GM21737 (cell line): ENCODE measurements at regions not wholly inside any gene's neighbourhood (a gene's known extent, or its start where the extent isn't known, plus 50 kb on each side); places are given as distances from the start of the nearest gene placed in this dataset.
"Not testable (repeated sequence)": the region's sequence is repeated elsewhere in the genome, so short reads cannot be mapped to it uniquely, and the experiment has no call there.

Experiments
- ATAC-seq: cut with Tn5 transposase; IDR thresholded peaks from one replicate; pipeline ENCODE4 v1.9.1; 2021; ENCODE audit warnings: mild to moderate bottlenecking, moderate library complexity; ENCODE audit not compliant: unreplicated experiment

DNA sequence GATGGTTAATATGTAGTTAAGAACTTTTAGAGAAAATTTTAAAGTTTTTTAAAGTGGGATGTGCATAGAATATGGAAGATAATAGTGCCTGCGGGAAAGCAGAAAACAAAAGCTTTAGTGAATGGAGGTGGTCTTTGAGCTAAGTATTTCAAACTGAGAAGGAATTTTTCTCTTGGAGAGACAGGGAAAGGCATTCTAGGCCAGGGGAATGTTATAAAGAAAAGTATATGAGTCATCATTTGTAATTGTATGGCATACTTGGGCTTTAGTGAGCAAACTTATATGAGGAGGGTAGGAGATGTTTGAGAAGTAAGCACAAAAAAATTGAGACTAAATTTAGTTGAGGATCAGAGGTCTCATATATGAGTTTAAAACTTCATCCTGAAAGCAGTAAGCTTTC, 467.0 kb downstream of the PPARGC1A start:
- ATAC-seq: no peak

DNA sequence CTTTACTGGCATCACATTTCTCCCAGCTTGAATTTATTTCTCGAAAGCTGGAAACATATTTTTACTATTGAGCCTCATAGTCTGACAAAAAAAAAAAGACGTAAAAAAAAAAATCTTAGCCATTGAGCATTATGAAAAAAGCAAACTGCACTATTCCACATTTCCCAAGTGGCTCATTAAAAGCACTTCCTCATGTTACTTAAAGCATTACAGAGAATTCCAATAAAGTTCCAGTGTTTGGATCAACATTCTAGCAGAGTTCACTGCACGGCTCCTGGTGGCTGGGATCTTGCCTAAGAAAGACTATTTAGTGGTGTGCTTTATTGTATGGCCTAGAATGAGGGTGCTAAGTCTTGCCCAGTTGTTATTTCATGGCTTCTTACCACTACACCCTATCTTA, 476.2 kb downstream of the PPARGC1A start:
- ATAC-seq: no peak

DNA sequence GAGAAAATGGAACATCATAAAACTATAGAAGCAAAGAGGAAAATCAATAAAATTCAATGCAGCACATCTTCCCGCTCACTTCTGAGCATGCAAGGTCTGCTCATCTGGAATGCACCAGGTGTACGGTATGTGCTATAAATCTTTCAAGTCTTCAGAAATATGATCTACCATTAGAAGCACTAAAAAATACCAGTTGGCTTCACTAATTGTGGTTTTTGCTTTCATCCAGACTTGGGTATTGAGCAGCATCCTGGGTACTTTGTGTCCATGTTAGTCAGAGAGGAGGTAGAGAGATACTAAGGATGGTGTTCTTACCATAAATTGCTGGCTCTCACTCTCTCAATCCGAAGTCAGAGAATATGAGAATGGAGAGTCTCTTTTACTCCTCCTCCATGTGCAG, 477.1 kb downstream of the PPARGC1A start:
- no peak for ATAC-seq

DNA sequence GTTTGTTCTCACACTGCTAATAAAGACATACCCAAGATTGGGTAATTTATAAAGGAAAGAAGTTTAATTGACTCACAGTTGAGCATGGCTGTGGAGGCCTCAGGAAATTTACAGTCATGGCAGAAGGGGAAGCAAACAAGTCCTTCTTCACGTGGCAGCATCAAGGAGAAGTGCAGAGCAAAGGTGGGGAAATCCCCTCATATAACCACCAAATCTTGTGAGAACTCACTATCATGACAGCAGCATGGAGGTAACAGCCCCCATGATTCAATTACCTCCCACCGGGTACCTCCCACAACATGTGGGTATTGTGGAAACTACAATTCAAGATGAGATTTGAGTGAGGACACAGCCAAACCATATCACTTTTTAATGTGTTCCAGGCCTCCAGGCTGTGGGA, 480.9 kb downstream of the PPARGC1A start:
- not testable (repeated sequence) for ATAC-seq

DNA sequence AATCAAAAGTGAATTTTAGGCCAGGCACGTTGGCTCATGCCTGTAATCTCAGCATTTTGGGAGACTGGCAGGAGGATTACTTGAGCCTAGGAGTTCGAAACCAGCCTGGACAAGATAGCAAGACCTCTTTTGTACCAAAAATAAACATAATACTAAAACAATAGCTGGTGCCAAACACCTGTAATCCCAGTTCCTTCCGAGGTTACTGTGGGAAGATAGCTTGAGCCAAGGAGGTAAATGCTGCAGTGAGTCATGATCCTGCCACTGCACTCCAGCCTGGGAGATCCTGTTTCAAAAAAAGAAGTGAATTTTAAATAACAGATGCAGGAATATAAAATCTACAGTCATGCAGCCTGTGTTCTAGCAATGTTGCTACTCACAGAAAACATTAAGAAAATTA, 488.3 kb downstream of the PPARGC1A start:
- ATAC-seq: no peak

DNA sequence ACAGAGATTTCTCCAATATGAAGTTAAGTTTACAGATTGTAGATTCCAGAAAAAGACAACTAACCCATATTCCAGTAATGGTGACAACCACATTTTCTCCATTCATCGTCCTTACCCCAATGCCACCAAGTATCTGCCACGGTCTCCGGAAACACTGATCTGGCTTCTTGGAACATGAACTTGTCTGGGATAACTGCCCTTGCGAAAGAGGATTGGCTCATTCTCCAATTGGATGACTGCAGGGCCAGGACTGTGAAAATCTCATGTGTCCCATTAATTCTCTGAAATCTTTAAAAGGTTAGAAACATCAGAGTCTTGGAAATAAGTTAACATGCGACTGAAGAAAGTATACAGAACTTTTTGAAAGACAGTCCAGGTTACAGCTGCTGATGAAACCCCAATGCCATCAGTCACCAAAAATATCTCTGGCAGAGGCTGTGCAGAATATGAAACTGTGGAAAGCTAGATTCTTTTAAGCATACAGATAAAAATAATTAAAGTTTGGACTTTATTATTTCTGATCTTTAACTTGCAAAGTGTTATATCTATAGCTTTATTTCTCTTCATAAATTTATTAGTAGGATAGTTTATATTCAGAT, 496.9 kb downstream of the PPARGC1A start:
- no peak for ATAC-seq

DNA sequence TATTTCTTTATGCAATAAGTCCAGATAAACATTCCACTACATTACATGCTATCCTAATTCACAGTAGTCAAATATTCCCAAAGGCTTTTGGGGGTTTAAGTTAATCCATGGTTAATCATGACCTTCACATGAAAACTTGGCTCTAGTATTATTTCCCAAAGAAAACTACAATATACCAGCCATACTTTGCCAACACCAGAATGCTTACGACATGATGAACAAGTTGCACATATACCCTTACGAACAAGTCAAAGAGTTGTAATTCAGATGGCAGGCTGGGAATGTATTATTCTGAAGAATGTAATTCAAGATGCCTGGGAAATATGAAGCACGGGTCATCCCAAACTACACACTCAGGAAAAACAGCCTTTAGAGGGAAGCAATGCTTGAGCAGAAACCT, 499.6 kb downstream of the PPARGC1A start:
- no peak for ATAC-seq

DNA sequence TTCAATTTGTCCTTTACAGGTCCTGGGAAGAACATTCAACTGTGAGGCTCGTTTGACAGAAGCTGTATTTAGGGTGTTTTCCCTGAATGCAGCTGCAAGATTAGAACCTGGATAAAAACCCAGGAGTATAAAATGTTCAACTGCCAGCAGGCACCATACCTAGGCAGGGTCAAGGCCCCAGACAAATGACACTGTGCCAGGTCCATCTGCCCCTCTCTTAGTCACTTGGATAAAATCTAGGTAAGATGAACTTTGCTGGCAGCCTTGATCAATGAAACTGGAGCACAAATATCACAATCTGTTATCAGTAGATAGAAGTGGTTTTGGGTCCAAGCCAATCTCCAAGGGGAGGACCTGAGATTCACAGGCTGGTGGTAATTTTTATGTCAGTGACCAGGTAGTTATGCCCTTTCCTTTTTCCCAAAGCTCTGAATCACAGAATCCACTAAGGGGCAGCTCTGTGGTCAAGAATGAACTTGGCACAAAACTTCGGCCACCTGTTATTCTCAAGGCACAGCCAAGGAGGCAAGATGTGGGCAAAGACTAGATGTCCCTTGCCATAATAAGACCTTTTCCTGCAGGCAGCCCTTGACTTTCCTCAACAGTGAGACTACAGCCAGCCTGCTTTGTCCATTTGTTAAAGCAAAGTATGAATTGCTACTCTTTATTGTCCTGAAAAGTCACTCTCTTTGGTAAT, 501.0 kb downstream of the PPARGC1A start:
- no peak for ATAC-seq

DNA sequence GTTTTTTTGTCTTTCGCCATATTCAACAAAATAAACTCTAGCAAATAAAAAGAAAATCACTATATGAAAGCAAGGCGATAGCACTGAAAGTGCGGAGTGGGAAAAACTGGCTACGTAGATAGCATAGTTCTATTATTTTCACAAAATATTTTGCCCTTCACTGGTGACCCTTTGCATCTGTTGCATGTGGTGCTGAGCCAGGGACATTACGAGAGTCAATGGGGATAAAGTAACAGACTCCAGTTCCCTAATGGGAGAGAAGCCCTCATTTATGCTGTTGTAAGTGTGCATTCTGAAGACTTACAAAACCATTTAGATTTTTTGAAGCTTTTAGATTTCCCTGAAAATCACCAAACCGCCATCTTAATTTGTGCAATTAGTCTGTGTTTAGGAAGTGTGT, 501.6 kb downstream of the PPARGC1A start:
- ATAC-seq: no peak

DNA sequence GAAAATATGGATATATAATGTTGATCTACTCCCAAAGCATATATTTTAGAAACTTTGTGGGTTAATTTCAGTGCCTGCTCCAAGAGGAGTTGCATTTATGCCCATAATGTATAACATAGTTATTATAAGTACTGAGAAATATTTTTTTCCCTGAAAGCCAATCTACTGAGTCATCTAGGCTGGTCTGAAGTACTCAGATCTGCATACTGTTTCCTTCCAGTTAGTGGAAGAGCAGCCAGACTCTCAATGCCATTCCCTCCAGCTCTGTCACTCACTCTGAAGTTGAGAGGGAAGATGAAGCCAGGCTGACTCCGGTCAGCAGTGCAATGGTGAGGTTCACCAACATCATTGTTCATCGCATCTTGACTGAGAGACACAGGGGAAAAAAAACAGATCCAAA, 505.1 kb downstream of the PPARGC1A start:
- ATAC-seq: no peak

DNA sequence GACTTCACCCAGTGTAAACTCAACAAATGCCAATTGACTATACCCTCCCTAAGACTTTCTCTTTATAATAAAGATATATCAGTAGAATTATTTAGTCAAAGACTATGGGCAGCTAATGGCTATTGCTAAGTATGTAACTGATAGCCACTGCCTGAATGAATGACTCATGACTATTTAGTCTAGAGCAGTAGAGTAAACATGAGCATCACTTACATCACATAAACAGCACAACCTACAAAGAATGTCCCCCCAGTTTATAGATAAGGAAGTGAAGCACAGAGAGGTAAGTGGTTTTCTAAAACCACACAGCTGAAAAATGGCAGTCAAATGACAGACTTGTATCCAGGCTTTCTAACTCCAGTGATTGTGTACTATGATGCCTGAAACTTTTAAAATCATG, 507.0 kb downstream of the PPARGC1A start:
- ATAC-seq: no peak

DNA sequence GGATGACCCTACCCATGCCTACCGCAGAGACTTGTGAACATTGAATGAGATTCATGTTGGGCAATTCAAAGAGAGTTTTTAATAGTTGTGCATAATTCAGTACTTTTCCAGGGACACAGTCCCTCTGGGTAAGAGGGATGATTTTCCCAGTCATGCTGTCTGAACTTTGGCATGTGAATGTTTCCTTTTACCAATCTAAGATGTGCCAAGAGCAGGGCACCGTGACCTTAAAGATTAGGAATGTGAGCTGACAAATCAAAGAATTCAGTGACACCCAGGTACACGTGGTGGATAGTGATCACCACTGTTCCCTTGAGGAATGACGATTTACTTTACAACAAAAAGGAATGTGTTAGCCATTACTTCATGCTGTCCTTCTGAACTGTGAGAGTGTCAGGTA, 515.6 kb downstream of the PPARGC1A start:
- no peak for ATAC-seq

DNA sequence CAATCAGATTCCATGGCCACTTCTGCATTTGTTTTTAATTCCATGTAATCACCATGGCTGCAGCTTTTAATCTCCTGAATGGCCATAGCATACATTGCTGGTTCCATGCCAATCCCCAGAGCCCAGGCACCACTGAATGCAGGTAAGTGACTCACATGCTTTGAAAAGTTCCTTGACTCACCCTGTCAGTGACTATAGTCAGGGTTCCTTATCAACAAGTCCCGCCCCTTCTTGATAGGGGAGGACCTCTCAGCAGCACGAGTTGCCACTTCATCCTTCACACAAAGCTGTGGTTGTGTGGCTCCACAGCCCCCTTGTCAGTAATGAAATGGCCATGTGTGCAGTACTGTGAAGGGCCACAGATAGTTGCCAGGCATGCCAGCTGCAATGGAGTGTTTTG, 516.6 kb downstream of the PPARGC1A start:
- ATAC-seq: no peak

DNA sequence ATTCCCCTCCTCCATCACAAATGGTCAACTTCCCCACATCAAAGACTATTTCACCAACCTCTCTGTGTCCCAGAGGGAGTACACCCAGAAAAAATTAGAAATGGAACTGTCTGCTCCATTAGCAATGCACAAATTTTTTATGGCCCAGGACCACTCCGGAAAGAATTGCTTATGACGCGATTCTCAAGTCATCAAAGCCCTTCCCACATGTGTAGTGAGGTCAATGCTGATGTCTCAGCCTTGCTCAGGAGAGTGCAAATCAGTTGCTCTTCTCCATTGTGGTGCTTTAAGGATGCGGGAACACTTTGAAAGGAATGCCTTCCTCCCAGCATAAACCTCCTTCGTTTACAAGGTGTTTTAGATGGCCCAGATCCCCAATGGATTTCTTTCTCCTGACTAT, 518.3 kb downstream of the PPARGC1A start:
- ATAC-seq: no peak

DNA sequence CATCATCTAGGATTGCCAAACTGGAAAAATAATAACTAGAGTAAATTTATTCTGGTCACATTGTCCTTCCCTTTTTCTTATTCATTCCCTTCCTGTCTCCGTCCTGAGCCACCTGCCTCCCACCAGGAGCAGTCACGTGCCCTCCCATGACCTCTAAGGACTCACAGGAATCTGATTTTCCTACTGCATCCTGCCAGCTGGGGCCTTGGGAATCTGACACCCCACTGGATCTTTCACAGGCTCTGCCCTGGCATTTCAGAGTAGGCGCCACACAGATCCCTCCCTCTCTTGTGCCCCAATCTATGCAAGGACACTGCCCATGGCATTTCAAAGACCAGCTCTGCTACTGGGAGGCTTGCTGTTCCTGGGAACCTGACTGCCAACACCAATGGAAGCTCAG, 520.5 kb downstream of the PPARGC1A start:
- no peak for ATAC-seq

DNA sequence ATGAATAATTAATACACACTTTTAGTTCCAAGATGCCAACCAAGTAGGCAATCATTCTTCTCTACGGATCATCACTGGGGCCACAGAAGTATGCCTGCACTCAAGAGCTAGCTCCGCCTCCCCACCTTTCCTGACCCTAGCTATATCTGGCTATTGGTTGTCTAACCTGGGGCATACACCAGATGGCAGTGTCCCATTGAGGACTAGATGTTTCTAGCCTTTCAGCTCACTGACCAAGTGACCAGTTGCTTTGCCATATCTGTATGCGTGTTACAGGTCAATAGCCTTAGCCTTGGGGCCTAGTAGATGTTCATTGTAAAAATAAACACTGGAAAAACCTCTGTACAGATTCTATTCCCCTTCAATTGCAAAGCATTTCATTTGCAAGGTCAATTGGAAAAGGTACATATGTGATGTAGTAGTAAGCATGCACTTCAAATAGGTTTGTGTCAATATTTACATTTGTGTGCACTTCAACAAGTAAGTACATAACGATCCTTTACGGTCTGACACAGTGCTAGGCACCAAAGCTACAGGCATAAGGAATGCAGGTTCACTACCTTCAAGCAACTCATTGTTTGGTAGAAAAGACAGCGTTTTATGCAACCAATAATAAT, 521.7 kb downstream of the PPARGC1A start:
- ATAC-seq: no peak

DNA sequence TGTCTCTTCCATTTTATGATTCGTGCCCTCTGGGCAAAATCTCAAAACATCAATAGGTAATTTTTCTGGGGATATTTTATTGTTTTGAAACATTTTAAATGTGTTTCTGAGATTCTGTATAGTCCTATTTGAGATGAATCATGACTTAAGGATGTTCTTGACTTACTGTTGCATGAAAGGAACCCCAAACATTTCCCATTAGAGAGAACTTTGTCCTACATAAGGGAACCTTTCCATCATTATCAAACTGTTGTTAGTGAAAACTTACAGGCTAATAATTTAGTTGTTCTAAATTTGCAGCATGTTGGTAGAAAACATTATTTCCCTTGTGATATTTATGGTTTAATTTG, 523.3 kb downstream of the PPARGC1A start:
- ATAC-seq: no peak

DNA sequence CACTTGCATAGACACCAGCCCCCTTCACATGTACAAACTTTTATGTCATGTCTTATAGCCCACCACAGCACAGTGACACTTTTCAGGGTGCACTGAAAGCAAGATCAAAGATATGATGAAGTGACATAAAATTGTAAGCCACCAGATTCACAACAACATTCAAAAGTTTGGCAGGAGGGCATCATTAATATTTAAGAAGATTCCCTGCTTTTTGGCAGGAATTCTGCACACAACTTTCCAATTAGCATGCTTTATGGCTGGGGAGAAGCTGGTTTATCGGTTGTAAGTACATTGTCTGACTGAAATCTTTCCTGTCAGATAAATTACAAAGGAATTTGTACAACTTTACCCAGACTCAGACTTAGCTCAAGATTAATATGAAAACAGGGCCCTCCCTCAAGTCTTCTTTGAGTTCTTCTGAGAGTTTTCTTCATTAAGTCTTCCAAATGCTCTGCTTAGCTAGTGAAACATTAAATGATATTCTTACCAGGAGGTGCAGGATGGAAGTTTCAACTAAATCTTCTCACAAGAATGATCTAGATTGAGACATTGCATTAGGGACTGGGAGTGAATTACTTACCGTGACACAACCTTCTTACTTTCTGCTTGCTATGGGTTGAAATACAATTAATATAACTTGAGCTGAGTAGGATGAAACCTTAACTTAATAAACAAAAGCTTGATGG, 523.8 kb downstream of the PPARGC1A start:
- ATAC-seq: no peak

DNA sequence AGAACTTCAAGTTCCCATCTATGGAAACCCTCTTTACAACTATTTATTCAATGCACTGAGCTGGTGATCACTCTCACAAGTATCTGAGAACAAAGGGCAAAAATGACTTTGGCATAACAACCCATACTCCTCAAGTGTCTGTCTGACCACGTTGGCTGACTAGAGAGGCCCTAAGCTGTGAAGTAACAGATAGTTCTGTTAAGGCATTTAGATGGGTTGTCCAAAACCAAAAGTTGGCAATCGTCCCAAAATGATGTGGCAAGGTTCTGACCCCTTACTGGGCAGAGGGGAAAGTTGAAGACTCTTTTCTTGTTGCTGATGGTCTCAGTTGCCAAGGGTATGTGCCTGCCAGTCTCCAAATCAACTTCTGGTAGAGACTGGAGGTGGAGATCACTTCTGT, 524.8 kb downstream of the PPARGC1A start:
- no peak for ATAC-seq

DNA sequence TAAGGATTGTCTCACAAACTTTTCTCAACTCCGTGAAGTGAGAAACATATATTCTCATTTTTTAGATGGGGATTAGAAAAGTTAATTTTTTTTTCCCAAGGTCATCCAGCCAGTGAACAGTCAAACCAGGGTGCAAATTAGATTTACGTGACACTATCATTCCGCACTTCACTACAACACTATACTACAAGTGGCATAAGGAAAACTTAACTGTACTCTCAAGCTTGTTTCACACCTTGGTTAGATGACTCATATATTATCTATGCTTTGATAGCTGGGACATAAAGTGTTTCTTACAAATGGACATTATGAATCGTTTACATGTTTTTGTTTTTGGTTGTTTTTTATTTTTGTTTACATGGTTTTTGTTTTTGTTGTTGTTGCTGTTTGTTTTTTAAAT, 525.7 kb downstream of the PPARGC1A start:
- no peak for ATAC-seq

DNA sequence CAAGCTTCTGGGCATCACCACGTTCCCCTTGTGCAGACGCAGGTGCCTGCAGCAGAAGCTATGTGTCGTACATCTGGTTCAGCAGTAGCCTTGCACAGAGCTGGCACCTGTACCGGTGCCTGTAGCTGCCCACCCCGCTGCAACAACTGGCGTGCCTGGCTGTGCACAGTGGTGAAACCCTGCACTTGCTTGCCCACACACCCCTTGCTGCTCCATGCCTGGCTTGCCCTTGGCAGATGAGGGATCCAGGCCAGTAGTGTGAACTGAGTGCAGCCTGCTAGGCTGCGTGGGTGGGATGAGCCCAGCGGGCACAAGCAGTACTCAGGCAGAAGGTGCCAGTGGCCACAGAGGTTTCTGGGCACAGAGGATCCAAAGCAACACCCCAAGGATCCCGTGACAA, 528.4 kb downstream of the PPARGC1A start:
- ATAC-seq: no peak

DNA sequence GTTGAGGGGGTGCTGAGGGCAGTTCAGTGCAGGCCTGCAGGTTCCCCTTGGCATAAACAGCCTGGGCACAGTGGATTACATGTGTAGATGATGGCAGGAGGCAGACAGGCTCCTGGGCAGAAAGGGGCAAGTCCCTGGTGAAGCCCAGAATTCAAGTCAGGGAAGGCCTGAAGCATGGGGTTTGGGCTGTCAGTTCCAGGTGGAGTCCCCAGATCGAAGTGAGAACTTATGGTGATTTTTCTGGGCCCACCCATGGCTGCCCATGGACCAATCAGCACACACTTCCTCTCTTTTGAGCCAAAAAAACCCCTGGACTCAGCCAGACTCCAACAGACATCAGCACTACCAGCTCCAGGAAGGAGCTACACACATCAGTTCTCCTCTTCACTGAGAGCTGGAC, 529.1 kb downstream of the PPARGC1A start:
- no peak for ATAC-seq
